DMS53 (cell line): ENCODE measurements at regions not wholly inside any gene's neighbourhood (a gene's known extent, or its start where the extent isn't known, plus 50 kb on each side); places are given as distances from the start of the nearest gene placed in this dataset.
A peak's percentile ranks its signal among the peaks of the same experiment; 100 is the strongest.

ENCODE experiments used
- DNase-seq: peaks from one replicate; lab custom pipeline; 2025; lab: John Stamatoyannopoulos, UW

DNA sequence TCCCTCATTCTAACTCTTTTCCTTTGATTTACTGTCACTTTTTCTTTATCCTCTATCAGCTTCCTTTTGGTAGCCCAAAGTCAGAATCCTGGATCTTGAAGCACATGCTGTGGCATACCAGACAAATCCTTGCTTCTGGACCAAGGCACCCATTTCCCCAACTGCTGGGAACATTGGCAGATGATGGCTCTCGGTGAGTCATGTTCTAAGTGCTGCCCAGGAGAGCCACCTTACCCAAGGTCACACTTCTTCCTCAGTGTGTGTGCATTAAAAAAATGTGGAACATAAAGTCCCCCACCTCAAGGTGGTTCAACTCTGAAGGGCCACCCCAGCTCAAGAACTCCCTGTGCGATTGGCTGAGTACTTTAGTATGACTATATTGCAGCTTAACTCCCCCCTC lies 141.4 kb upstream of the PUM3 start:
- peak; percentile 2 for DNase-seq

DNA sequence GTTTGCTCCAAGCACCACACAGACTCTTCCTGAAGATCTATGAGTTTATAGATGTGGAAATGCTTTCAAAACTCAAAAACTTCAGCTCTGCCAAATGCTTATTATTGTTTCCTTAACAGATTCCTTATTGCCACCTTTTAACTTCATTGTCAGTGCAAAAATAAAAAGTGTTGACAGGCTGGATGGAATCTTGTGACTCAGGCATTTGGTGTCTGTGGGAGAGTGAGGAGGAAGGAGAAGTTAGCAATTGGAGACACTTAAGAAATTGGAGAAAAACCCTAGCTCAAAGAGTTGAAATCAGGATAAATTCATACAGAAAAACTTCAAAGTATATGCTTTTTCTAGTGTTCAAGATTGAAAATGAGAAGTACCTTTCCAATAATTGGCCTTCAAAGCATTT lies 140.6 kb upstream of the PUM3 start:
- no peak for DNase-seq

DNA sequence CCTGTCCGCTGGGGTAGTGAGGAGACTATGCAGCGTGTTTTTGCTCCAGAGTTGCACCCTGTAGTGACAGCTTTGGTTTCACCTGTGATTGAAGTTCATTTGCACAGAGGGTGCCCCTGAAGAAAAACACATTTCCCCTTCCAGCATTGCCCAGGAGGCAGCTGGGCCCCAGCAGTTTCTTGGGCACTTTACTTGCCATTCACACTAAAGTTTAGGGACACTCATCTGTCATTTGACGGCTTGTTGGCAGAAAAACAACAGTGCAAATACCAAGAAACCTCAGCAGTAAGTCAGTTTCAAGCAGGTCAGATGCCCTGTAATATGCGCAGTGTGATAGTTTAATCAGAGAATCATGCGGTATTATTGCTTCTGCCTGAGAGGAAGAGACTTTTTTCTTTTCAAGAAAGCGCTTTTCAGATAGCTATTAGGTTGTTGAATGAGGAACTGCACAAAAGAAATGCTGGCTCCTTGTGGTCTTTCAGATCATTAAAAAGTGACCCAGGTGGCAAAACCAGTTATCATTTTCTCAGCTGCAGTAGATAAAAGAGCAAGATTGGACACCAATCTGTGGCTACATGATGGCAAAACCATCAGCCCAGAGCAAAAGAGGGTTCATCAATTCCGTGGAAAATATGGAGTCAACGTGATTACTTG lies 136.2 kb upstream of the PUM3 start:
- DNase-seq = no peak

DNA sequence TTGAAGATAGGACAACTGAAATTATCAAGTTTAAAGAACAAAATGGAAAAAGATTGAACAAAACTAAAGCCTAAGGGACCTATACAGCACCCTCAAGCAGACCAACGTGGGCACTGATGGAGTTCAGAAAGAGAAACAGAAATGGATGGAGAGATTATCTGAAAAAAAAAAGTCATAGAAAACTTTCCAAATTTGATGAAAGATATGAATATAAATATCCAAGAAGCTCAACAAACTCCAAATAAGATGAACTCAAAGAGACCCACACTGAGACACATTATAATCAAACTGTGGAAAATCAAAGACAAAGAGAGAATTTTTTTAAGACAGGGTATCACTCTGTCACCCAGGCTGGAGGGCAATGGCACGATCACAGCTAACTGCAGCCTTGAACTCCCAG lies 128.6 kb upstream of the PUM3 start:
- no peak for DNase-seq

DNA sequence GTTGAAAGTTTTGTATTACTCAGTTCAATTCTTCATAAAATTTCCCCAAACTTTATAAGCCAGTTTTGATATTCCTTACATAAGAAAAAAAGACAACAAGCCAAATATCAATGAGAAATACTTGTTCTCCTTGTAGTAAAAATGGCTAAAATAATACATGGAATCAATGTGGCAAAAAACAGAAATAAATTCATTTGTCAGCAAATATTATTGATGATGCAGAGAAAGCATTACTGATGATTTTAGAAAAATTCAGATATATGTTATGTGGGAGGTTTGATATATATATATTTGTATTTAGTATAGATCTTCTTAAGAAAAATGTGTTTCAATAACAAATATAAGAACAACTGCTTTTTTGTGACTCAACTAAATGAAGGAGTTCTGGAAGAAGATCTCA lies 127.0 kb upstream of the PUM3 start:
- DNase-seq = no peak

DNA sequence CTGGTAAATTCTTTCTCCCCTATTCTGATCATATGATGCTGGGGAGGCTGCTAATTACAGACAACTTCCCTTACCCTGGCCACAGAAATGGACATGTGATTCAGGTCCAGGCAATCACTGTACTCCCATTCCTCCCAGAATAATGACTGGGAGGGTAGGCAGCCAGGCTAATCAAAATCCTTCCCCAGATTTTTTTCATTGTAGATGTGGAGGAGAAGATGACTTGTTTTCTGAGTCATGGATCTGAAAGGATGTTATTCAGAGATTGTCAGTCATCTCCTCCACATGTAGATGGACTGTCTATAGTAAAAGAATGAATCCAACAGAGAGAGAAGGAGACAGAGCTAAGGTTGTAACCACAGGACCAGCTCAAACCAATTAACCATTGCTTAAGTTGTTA lies 123.9 kb upstream of the PUM3 start:
- DNase-seq = no peak

DNA sequence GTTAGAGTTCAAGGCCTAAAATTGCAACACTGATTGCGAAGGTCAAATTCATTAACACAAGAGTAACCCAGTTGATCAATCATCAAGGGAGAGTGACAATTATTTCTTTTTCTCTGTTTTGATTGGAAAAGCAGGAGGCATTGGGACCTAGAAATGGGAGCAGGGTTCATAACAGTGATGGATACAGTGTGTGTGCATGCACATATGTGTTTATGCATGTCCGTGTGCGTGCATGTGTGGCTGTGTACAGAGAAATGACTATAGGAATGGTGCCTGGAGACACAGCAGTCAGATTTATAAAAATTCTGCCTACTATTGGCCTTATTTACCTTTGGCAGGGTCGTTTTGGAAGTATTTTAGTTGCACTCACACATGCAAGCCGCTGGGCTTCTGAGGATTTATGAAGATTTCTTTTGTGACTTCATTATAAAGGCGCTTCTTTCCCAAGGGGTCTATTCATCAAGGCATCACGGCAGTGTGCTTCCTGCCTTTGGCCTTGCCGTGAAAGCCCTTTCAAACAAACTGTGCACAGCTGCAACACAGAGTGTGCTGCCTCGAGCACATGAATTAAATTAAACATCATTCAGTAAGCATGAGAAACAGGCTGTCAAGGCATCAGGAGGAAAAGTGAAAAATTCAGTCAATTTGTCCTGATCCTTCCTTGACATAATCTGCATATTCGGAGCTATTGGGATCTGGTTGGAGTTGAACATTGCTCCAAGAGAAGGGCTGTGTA lies 122.8 kb upstream of the PUM3 start:
- no peak for DNase-seq

DNA sequence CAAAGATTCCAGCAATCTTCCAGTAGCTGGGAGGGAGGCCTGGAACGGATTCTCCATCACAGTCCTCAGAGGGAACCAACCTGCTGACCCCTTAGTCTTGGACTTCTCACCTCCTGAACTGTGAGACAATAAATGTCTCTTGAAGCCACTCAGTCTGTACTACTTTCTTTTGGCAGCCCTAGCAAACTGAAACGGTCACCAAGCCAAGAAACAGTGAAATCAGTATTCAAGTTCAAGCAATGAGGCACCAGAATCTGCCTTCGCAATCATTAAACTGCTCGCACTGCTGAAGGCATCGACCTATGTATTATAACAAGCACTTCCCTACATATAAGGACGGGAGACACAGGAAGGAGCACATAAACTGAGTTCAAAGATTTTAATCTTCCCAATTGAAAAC lies 120.6 kb upstream of the PUM3 start:
- no peak for DNase-seq

DNA sequence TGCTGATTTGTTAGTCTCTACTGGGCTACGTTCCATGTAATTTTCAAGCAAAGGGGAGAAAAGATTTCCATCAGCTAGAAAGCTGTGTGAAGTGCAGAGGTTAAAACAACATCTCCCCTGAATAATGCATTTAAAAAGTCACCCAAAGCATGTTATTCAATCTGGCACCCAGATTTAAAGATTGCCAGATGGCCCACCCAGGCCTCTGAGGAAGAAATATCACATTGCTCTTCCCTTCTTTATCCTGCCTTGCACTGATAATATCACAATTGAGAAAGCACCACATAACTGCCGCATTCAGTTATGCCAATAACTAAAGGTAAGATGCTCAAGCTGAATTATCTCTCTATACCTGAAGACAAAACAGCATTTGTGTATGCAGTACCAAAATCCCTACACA lies 119.4 kb upstream of the PUM3 start:
- DNase-seq = no peak

DNA sequence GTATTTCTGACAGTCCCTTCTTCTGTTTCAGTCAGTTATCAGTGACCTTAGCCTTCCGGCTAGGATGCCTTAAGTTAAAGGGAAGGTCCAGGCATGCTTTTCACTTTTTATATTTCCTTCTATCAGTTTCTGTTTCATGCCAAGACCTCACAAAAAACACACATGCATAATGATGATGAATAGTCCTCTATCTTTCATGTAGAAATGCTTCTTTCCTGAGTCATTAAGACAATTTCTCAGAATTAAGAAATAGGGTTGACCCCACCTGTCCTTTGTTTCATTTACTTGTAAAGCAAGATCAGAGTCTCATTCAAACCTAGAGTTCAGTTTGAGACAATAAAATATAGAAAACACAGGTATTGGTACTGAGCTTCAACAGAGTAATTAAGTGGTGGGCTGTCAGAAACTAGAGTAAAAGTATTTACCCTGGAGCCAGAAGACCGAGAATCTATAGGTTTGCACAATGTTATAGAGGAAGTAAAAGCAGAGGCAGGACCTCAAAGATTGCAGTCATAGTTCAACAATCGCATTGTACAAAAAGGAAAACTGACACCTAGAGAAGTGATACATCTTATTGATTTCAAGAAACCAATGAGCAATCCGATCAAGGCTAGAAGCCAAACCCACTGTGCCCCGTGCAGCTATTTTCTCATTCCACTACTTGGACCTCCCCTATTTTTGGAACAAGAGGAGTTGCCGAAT lies 118.7 kb upstream of the PUM3 start:
- DNase-seq = no peak

DNA sequence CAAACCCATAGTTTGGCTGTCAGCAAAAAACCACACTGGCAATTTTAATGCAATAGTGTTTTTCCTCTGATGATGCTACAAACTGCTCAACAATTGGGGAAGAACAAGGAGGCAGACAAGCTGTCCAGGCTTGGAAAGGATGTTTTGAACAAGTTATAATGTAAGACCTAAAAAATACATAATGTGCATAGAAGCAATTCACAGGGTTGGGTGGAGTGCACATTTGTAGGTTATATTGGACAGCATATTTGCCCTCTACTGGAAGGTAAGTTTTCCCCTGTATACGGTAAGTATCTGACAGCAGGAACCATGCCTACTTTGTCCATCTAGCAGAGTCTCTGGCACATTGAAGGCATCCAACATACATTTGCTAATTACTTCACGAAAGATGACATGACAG lies 114.3 kb upstream of the PUM3 start:
- DNase-seq = no peak

DNA sequence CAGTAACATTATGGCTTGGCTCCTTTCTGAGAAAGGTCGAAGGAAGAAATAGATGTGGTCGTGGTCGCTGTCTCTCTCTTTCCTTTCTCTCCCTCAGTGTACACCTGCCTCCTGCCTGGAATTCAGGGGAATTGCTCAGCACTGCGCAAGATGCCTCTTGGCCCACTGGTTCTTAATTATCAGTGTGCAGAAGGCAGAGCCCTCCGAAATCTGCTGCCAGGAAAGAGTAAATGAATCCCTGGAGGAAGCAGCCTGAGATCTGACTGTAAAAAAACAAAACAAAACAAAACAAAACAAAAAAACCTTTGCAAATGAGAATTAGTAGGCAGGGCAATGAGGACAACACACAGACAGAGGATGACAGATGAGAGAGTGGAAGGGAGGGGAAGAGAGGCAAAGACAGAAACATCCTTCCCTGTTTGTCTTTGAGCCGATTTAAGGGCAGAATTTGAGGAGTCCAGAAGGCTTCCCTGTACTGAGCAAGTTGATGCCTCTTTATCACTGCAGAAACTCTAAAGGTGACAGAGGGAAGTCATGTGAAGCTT lies 113.8 kb upstream of the PUM3 start:
- no peak for DNase-seq

DNA sequence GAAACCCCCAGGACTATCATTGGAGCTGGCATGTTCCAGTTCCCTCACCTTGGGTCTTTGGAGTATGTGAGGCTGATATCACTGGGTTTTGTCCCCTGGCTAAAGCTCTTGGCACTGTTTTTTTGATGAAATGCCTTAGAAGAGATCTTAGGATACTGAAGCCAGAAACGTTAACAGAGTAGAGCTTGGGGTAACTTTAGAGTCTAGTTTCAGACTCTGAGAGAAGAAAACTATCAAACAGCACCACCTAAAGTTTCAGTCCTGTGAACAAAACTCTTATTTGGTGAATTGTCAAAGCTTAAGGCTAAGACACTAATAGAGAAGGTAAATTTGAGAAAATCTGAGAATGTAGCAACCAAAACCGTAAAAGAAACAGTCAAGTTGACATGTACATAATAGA lies 111.7 kb upstream of the PUM3 start:
- DNase-seq = no peak

DNA sequence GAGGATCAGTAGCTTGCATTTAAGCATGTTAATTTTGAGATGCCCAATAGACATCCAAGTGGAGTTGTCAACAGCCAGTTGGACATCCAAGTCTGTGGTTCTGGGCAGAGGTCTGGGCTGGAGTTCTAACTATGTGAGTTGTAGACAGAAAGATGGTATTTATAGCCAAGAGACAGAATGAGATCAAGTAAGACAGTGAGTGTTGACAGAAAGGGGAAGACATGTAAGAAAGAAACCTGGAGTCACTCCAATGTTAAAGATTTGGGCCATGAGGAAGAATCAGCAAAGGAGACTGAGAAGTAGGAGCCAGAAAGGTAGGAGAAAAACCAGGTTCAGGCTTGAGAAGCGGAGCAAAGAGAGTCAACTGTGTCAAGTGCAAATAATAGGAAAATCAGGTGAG lies 95.5 kb upstream of the PUM3 start:
- DNase-seq = no peak

DNA sequence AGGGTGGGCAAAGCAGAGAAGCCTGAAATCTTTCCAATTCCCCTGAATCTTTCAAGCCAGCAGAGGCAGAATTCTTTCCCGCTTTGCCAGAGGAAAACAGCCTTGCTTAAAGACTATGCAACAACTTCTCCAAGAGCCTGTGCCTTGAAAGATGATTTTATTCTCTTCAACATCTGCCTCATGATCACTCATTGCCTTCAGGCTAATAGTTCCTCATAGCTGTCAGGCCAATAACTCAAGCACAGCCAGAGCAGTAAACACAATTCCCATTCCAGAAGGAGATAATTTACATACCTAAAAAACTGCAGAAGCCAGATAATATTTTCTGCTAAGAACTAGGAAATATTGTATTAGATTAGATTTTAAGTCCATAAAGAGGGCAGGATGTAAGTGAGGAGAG lies 92.3 kb upstream of the PUM3 start:
- no peak for DNase-seq

DNA sequence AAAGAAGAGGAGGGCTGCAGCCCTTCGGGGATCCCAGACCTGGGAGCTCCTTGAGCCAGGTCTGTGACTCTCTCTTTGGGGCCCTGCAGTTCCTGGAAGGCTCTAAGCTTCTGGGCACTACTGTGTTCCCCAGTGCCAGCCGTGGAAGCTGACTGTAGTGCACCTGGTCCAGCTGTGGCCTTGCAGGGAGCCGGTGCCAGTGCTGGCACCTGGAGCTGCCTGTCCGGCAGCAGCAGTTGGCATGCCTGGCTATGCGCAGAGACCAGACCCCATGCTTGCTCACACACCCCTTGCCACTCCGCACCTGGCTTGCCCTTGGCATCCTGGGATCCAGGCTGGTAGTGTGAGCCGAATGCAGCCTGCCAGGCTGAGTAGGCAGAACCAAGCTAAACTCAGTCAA lies 91.0 kb upstream of the PUM3 start:
- DNase-seq = no peak

DNA sequence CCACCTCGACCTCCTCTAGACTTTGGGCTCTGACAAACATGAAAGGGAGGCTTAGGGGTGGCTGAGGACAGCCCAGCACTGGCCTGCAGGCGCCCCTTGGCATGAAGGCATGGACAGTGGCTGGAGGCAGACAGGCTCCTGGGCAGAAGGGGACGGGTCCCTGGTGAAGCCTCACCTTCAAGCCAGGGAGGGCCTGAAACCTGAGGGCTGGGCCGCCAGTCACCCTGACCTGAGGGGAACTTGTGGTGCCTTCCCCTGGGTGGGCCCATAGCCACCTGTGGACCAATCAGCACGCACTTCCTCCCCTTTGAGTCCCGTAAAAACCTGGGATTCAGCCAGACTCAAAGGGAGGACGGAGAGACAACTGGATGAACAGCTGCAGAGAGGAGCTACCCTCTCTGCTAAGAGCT lies 90.4 kb upstream of the PUM3 start:
- DNase-seq = no peak

DNA sequence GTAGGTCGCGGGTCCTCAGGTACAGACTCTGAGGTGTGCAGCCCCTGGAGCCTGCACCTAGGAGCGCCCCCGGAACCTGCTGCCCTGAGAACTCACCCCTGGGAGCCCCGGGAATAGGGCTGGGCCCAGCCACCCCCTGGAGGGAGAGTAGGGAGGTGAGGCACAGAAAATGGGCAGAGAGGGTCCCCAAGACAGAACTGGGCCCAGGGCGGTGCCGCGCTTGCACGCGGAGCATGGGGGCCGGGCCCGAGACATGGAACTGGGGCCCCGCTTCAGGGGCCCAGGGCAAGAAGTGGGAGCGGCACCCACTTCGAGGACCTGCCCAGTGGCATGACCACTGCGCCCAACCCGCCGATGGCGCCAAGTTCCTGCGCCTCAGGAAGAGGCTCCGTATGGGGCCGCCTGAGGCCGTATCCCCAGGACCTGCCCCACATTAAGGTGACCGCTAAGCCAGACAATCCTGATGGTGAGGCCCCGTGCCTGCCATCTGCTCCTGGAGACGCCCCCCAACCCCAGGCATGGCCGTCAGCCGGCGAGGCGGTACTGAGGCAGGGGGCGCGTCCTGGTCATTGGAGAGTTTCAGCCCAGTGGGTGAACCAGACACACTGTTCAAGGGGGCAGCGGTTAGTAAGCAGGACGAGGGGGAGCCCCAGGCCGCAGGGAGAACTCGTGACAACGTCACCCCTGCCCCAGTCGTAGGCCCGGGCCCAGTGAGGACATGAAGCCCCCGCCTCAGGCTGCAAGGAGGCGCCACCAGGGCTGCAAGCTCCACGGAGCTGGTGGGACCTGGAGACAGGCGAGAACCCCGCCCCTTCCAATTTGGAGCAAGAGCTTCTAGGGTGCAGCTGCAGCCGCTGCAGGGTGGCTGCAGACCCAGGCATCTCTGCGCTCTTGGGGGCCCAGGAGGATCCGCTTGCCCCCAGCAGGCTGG lies 89.5 kb upstream of the PUM3 start:
- no peak for DNase-seq

DNA sequence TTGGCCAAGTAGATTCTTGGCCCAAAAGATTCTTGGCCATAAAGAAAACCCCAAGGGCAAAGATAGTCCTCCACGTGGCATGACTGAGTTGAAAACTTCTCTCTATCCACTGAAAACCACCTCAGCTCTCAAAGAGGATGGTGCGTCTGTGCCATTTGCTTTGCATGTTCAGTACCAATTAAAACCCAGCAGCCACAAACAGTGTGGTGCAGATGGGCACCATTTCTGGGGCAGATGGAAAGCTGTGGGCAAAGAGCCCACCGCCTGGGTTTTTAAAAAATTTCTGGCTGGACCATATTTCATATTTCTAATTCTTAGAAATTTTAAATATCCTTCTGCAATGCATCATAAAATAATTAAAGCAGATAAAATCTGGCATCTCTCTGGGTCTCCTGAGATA lies 84.5 kb upstream of the PUM3 start:
- no peak for DNase-seq

DNA sequence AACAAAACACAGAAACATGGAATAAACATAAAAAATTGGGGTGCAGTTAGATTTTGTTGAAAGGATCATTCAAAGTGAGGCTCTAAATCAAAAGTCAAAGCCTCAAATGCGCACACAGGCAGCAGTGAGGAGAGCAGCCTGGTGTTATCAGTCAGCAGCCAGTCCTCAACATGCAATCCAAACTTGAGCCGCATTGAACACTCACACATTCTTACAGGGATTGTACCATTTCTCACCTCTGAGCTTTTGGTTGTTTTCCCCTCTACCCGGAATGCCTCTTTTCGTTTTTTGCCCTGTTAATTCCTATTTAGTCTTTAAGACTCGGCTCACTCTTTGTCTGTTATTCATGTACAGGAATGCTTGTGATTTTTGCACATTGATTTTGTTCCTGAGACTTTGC lies 81.1 kb upstream of the PUM3 start:
- DNase-seq = no peak

DNA sequence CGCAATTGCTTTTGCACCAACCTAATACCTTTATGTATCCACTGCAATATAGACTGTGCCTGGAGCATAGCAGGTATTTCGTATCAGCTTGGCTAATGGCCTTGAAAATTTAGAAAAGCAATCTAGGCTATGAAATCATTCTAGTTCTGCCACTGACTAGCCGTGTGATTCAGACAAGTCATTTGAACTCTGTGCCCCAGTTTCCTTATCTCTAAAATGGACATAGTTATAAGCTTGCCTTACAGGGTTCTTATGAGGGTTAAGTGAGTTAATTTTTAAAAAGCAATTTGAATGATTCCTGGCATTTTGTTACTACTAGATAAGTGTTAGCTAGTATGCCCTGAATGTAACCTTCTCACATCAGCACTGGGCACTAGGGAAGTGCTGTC lies 80.5 kb upstream of the PUM3 start:
- no peak for DNase-seq

DNA sequence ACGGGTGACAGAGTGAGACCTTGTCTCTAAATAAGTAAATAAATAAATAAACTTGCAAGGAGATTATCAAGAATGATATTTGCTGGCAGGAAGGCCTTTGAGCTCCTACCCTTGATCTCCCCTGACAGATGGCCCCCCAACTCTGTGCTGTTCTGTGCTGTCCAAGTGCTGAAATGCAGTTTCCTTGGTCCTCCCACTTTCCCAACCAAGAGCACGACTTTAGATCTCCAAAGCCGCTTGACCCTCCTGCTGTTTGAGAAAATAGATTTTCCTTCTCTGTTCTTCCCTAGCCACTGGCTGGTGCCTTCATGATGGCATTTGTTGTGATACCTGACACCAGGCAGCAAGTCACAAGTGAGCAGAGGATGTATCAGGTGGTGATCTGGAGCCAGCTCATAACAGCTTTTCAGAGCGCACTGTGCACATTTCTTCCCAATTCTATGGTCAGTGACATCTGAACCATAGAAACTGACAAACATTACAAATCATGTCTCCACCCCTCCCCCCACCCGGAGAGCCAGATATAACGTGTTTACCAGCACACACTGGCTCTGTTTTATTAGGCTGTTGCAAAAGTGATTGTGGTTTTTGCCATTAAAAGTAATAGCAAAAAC lies 80.0 kb upstream of the PUM3 start:
- no peak for DNase-seq
